Astrocyte (in vitro differentiated cells and primary cell): ENCODE measurements at regions not wholly inside any gene's neighbourhood (a gene's known extent, or its start where the extent isn't known, plus 50 kb on each side); places are given as distances from the start of the nearest gene placed in this dataset.

ENCODE experiments used
- CTCF ChIP-seq: IDR thresholded peaks from 2 replicates; pipeline ENCODE4 v1.5.1; 2011; ENCODE audit warnings: low read depth, mild to moderate bottlenecking, inconsistent platforms, low read length, moderate library complexity; ENCODE audit not compliant: insufficient read depth
- EZH2 ChIP-seq: IDR thresholded peaks from 2 replicates; pipeline ENCODE4 v1.6.1; 2012; ENCODE audit warnings: mild to moderate bottlenecking, low read length, inconsistent platforms; ENCODE audit not compliant: insufficient read depth

DNA sequence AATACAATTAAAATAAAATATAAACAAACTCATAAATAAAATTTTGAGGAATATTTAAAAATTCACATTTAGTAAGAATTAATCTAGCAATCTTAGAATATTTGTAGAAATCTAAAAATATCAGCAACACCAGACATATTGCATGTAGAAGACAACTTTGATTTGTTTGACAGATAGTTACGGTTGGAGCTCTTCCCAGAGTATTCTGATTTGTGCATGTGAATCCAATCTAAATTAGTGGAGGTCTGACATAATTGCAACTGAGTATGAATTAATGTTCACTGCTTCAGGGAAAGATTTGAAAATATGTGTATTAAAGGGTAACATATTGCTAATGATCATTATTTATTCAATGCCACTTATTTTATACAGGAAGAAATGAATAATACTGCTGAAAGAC, 1546.2 kb downstream of the BRINP3 start:
- TF ChIP-seq EZH2 (no peak), CTCF (no peak)
